CD4-positive, alpha-beta T cell treated with Interleukin-1 beta for 1 hour (primary cell): ENCODE measurements at regions not wholly inside any gene's neighbourhood (a gene's known extent, or its start where the extent isn't known, plus 50 kb on each side); places are given as distances from the start of the nearest gene placed in this dataset.
"Not testable (repeated sequence)": the region's sequence is repeated elsewhere in the genome, so short reads cannot be mapped to it uniquely, and the experiment has no call there.

Source experiments
- DNase-seq, 2 donors: peaks; one replicate each; pipeline ENCODE4 v3.0.0-alpha.2; 2020 to 2022

- not testable (repeated sequence) for DNase-seq
These were observed 50.5 kb upstream of the THOC3 start for GRCh38 chr5:176018598-176018997.

GRCh38 chr5:176020852-176021251, 52.7 kb upstream of the THOC3 start:
- not testable (repeated sequence) for DNase-seq

GRCh38 chr5:176023535-176023934, 55.4 kb upstream of the THOC3 start:
- not testable (repeated sequence) for DNase-seq

- DNase-seq: not testable (repeated sequence)
These were observed 61.3 kb upstream of the THOC3 start for GRCh38 chr5:176029445-176029844.

- peak; percentile 28 to 35 for DNase-seq
These were observed 62.4 kb upstream of the THOC3 start for GRCh38 chr5:176030361-176031117.

- peak in 1 of 2 donors; percentile 13 for DNase-seq
These were observed 63.0 kb upstream of the THOC3 start for GRCh38 chr5:176031118-176031510.

- not testable (repeated sequence) for DNase-seq
These were observed 65.1 kb upstream of the THOC3 start for GRCh38 chr5:176033186-176033585.

- not testable (repeated sequence) for DNase-seq
These were observed 66.5 kb upstream of the THOC3 start for GRCh38 chr5:176034407-176035200.

GRCh38 chr5:176035201-176035530, 67.1 kb upstream of the THOC3 start:
- DNase-seq: not testable (repeated sequence)

- not testable (repeated sequence) for DNase-seq
These were observed 67.7 kb upstream of the THOC3 start for GRCh38 chr5:176035816-176036308.

- DNase-seq: not testable (repeated sequence)
These were observed 68.3 kb upstream of the THOC3 start for GRCh38 chr5:176036391-176036790.

- not testable (repeated sequence) for DNase-seq
These were observed 69.1 kb upstream of the THOC3 start for GRCh38 chr5:176037190-176037589.

- not testable (repeated sequence) for DNase-seq
These were observed 72.1 kb upstream of the THOC3 start for GRCh38 chr5:176040105-176040801.

GRCh38 chr5:176041248-176041994, 73.3 kb upstream of the THOC3 start:
- not testable (repeated sequence) for DNase-seq

- peak; percentile 25 to 39 for DNase-seq
These were observed 74.0 kb upstream of the THOC3 start for GRCh38 chr5:176042020-176042658.

- not testable (repeated sequence) for DNase-seq
These were observed 75.2 kb upstream of the THOC3 start for GRCh38 chr5:176043252-176043829.

- not testable (repeated sequence) for DNase-seq
These were observed 75.9 kb upstream of the THOC3 start for GRCh38 chr5:176043986-176044385.

GRCh38 chr5:176044431-176044830, 76.3 kb upstream of the THOC3 start:
- not testable (repeated sequence) for DNase-seq

GRCh38 chr5:176045442-176045841, 77.3 kb upstream of the THOC3 start:
- DNase-seq: peak in 1 of 2 donors; percentile 46

- not testable (repeated sequence) for DNase-seq
These were observed 80.6 kb upstream of the THOC3 start for GRCh38 chr5:176048671-176049070.

GRCh38 chr5:176060472-176061268, 92.6 kb upstream of the THOC3 start:
- DNase-seq: not testable (repeated sequence)
